HG03045 (cell line): ENCODE measurements at regions not wholly inside any gene's neighbourhood (a gene's known extent, or its start where the extent isn't known, plus 50 kb on each side); places are given as distances from the start of the nearest gene placed in this dataset.

Experiments
- ATAC-seq: cut with Tn5 transposase; IDR thresholded peaks from one replicate; pipeline ENCODE4 v1.9.1; 2021; ENCODE audit warnings: mild to moderate bottlenecking, moderate library complexity; ENCODE audit not compliant: unreplicated experiment

DNA sequence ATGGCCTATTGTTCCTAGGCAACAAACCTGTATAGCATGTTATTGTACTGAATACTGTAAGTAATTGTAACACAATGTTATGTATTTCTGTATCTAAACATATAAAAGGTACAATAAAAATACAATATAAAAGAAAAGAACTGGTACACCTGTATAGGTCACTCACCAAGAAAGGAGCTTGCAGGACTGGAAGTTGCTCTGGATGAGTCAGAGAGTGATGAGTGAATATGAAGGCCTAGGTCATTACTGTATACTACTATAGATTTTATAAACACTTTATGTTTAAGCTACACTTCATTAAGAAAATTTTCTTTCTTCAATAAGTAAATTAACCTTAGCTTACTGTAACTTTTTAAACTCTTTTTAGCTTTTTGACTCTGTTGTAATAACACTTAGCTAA lies 559.9 kb downstream of the PLPP3 start:
- ATAC-seq: no peak

DNA sequence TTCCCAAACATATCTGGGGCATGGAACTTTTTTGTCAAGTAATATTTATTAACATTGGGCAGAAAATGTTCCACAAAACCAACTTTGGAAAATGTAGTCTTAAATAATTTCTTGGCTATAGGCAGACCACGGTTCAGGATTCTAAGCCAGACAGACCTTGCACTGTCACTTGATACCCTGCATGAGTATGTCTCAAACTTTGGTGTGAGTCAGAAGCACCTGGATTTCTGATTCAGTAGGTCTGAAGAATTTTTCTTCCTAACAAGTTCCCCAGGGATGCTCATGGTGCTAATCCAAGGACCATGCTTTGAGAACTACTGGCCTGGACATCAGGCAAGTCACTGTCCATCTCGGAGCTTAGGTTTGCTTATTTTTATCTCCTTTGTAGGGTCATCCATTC lies 562.0 kb downstream of the PLPP3 start:
- ATAC-seq: no peak

- no peak for ATAC-seq
These were observed 575.5 kb downstream of the PLPP3 start for GRCh38 chr1:56003846-56004245.

DNA sequence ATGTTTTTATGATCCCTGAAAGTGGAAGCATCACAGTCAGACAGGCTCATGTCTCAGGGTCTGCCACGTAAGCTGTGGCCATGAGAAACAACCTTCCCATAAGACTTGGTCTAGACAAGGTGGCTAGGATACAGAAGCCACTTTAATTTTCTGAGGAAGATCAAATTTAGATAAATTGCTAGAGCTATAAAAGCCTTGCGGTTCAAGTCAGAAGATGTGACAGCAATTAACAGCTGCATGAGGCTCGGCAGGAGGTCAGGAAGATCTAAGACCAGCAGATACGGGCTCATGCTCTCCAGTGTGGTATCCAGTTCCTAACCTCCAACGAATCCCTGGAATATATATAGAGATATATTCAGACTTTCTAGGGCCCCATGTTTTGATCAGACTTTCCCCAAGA lies 577.1 kb downstream of the PLPP3 start:
- no peak for ATAC-seq

DNA sequence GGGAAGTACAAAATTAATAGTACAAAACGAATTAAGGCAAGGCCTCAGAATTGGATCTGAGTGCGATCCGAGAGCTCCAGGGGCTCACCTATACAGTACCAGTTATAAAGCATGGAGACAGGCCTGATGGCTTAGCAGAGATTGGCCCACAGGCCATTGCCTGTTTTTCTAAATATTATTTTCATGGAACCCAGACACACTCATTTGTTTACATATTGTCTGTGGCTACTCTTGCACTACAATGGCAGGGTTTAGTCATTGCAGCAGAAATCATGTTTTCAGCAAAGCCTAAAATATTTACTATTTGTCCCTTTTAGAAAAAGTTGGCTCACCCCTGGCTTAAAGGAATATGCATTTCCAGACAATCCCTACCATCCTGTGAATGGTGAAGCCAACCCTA lies 578.9 kb downstream of the PLPP3 start:
- no peak for ATAC-seq

- ATAC-seq: no peak
These were observed 581.8 kb downstream of the PLPP3 start for GRCh38 chr1:55997536-55997935.

DNA sequence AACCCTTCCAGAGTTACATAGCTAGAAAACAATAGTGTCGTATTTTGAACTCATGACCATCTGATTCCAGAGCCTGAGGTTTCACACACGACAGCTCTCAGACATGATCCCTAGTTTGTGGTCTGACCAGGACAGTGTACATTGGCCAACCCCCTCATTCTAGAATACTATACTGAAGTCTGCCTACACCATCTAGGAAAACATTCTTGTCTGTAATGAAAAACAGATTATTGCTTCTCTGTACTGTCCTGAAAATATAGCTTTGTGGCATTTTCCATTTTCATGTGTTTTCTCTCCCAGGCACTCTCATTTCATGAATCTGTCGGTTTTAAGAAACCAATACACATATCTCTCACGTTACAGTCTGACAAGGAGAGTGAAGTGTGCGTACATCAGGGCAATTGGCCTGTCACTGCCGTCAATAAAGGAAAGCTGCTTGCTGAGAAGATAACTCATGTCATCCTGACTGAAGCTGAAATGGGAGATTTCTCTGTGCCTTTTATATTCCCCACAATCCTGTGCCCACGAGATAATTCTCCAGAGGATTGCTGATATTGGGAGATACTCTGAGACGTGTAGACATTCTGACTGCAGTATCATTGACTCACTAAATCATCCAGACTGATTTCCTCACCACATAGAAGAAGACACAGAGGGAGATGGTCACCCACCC lies 585.6 kb downstream of the PLPP3 start:
- ATAC-seq: no peak

- no peak for ATAC-seq
These were observed 589.4 kb downstream of the PLPP3 start for GRCh38 chr1:55990007-55990406.

DNA sequence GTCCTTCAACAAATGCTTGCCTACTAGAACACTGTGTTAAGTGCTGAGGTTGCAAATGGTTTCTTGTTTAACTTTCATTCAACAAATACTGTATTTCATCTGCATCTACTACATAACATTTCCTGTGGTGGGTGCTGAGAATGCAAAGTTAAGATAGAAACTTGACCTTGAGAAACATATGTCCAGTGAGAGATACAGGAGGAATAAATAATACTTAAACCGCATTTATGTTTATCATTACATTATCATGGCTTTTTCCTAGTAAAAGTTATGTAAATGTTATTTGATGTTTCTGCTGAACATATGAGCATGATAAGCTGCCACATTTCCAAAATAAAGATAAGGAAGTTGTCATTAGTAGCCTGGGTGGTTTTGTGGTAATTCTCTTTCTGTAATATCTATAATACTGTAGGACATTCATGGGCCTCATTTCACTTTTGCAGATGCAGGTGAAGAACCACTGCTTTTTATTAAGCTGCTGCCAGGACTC lies 590.4 kb downstream of the PLPP3 start:
- no peak for ATAC-seq

DNA sequence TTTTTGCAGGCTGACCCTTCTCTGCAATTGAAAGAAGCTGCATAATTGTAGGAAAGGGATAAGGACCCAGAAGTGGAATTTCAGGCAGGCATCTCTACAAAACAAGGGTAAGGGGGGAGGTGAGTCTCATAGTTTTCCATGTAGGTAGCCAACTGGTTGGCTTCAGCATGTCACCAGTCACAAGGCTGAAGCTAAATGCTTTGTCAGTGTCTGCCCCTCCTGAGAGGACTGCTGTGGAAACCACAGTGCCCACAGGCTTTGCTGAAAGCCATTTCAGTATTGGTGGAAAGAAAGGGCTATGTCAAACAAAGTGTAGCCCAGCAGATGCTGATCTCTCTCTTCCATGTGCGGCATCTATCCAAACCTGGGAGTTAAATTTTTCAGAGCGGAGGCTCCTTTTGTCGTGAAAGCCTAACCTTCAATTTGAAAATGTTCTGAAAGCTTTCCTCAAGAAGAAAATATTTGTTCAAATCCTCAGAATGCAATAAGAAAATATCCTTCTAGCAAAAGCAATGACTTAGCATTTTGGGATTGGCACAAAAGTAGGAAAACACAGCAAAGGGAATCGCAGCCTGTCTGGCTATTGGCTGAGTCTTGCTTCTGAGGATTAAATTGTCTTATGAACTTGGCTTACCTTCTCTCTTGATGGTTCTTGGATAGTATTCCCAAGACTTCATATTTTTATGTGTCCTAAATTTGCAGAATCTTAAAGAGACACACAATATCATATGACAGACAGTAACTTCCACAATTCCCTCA lies 591.7 kb downstream of the PLPP3 start:
- ATAC-seq: no peak

DNA sequence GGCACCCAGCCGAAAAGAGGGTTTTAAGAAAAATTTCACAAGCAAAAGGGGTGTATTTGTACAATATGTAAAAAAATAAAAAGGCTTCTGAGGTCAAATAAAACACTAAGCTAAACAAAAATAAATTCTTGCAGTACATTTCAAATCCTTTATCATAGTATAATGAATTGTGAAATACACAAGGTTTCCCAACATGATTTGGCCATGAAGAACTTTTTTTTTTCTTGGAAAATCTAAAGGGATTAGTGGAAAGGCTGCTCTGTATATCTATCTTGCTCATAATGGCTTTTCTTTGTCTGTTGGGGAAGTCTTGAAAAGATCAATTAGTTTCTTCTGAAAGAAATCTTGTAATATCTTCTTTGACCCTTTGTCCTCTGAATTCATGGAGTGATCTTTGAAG lies 593.4 kb downstream of the PLPP3 start:
- no peak for ATAC-seq

GRCh38 chr1:55981010-55981650 lies 598.2 kb downstream of the PLPP3 start:
- ATAC-seq: no peak

DNA sequence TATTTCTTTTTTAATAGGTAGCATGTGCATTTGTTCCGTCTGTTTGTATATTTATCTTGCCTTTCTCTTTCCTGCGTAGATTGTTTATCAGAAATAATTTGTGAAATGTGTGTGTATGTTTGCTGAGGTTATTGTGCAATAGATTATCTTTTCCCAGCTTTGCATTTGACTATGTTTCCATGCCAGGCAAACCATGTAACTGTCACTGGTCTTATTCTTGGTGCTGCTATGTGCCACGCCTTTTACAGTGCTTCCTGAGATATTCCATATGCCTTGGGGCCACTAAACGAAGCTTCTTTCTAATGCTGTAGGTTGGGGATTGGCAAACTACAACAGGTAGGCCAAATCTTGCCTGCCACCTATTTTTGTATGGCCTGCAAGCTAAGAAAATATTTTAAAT lies 598.8 kb downstream of the PLPP3 start:
- no peak for ATAC-seq

- no peak for ATAC-seq
These were observed 604.5 kb downstream of the PLPP3 start for GRCh38 chr1:55974714-55975441.

DNA sequence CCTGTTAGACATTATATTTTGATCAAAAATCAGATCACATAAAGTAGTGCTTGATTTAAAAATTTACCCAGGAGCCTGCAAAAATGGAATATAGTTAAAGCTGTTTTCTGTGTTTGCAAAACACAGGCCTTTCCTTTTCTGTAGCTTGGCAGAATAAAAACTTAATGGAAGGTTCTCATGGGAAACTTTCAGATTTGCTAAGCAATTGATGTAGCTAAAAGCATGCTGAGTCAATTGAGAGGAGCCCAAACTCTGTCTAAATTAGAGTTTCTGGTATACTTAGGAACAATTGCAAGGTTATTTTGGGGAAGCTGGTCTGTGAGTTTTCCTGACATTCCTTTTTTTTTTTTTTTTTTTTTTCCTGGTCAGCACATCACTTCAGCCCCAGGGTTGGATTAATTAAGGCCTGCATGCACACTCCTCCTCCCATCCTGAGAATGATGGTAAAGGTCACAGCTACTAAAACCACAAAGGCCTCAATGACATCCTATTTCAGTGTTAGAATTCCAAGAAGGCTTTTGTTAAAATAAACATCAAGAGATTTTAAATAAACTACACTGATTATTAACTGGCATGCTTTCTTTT lies 608.7 kb downstream of the PLPP3 start:
- no peak for ATAC-seq

DNA sequence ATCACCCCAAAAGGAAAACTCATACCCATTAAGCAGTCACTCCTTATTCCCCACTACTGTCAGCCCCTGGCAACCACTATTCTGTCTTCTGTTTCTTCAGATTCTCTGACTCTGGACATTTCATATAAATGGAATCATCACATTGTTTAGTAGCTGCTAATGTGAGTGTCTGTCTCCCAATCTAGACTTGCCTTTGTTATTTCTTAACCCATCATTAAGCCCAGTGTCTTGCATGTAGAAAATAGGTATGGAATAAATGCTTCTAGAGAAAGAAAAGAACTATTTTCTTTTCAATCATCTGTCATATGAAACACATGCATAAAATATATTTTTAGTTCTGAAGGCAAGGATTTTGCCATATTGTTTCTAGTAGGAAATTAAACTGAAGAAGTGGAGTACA lies 610.0 kb downstream of the PLPP3 start:
- ATAC-seq: no peak

DNA sequence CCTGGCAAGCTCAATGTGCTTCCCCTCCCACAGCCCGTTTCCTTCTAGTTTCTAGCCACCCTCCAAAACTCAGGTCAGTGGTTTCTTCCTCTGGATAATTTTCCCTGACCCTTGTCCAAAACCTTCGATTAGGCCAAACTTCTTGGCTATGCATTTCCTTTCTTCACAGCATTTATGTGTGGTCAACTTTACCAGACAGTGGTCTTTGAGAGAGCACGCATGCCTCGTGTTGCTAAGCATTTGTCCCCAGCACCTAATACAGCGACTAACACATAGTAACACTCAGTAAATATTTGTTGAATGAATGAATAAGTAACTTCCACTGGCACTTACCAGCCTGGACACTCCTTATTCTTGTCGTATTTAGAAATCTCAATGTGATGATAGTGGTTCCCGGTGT lies 610.7 kb downstream of the PLPP3 start:
- ATAC-seq: no peak

DNA sequence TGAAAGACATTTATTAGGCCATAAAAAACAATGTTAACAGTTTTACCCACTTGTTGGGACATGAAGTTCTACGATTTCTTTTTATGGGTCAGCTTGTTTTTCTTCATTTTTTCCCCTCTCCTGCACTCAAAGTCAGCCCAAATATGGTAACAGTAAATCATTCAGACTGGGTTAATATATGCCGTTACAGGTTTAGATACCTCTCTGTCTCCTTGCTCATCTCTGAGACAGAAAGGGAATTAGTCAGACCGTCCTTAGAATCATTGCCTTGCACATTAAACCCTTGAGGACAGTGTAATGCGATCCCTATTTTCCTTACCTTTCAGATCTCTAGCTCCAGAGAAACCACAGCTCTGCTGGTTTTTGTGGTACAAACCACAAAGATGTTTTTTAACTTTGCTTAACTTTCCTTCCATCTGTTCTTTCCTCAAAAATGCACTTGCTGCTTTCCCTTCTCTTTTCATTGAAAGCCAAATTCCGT lies 613.3 kb downstream of the PLPP3 start:
- ATAC-seq: no peak

GRCh38 chr1:55962472-55962871 lies 616.9 kb downstream of the PLPP3 start:
- no peak for ATAC-seq

GRCh38 chr1:55959136-55959548 lies 620.2 kb downstream of the PLPP3 start:
- ATAC-seq: no peak

- no peak for ATAC-seq
These were observed 620.9 kb downstream of the PLPP3 start for GRCh38 chr1:55958498-55958897.
